ENCODE measurements at regions not wholly inside any gene's neighbourhood (a gene's known extent, or its start where the extent isn't known, plus 50 kb on each side); places are given as distances from the start of the nearest gene placed in this dataset.

GRCh38 chr2:57886161-57886786 lies 160.3 kb upstream of the VRK2 start:
- no peak overlapping the region for H3K9ac ChIP-seq
- H3K4me1 ChIP-seq = peaks cover 5% of the 10 kb centered on the region; the same call in 1 of the 2 replicates
- H3K4me2 ChIP-seq = no peak overlapping the region
- no peak overlapping the region for H3K27ac ChIP-seq
- no peaks in the 10 kb centered on the region for H3K36me3 ChIP-seq
- H3K27me3 ChIP-seq = no peaks in the 10 kb centered on the region
- no peaks in the 10 kb centered on the region for H4K20me1 ChIP-seq
- no peak overlapping the region for H3K4me3 ChIP-seq
- H3K9me3 ChIP-seq = no peaks in the 10 kb centered on the region
- no peak for TF ChIP-seq Cebpa-rat (IDR thresholded peaks at IDR 0.05)

- Histone ChIP-seq H3K36me3 (no peaks in the 10 kb centered on the region), H3K9ac (no peak overlapping the region), H3K4me2 (no peak overlapping the region), H3K9me3 (no peaks in the 10 kb centered on the region), H3K4me3 (no peak overlapping the region), H3K27ac (no peak overlapping the region), H3K4me1 (no peaks in the 10 kb centered on the region), H3K27me3 (no peaks in the 10 kb centered on the region), H4K20me1 (no peaks in the 10 kb centered on the region)
- no peak for TF ChIP-seq Cebpa-rat (IDR thresholded peaks at IDR 0.05)
Measured at GRCh38 chr2:57888463-57888862, 158.1 kb upstream of the VRK2 start.

GRCh38 chr2:57890464-57890863 lies 156.1 kb upstream of the VRK2 start:
- no peaks in the 10 kb centered on the region for H4K20me1 ChIP-seq
- H3K4me2 ChIP-seq = no peak overlapping the region
- no peak overlapping the region for H3K27ac ChIP-seq
- TF ChIP-seq Cebpa-rat (IDR thresholded peaks at IDR 0.05) = no peak
- no peak overlapping the region for H3K9ac ChIP-seq
- no peaks in the 10 kb centered on the region for H3K36me3 ChIP-seq
- no peaks in the 10 kb centered on the region for H3K27me3 ChIP-seq
- H3K9me3 ChIP-seq = no peaks in the 10 kb centered on the region
- no peak overlapping the region for H3K4me3 ChIP-seq
- no peaks in the 10 kb centered on the region for H3K4me1 ChIP-seq

- no peaks in the 10 kb centered on the region for H3K27me3 ChIP-seq
- TF ChIP-seq Cebpa-rat (IDR thresholded peaks at IDR 0.05) = no peak
- H3K36me3 ChIP-seq = no peaks in the 10 kb centered on the region
- no peak overlapping the region for H3K9ac ChIP-seq
- no peaks in the 10 kb centered on the region for H3K9me3 ChIP-seq
- H3K27ac ChIP-seq = no peak overlapping the region
- no peak overlapping the region for H3K4me3 ChIP-seq
- H3K4me2 ChIP-seq = no peak overlapping the region
- no peaks in the 10 kb centered on the region for H3K4me1 ChIP-seq
- no peaks in the 10 kb centered on the region for H4K20me1 ChIP-seq
Measured at GRCh38 chr2:57891086-57891712, 155.4 kb upstream of the VRK2 start.

- H3K27ac ChIP-seq = no peak overlapping the region
- H3K27me3 ChIP-seq = no peaks in the 10 kb centered on the region
- H4K20me1 ChIP-seq = no peaks in the 10 kb centered on the region
- no peak overlapping the region for H3K4me2 ChIP-seq
- no peaks in the 10 kb centered on the region for H3K4me1 ChIP-seq
- TF ChIP-seq Cebpa-rat (IDR thresholded peaks at IDR 0.05) = no peak
- no peaks in the 10 kb centered on the region for H3K36me3 ChIP-seq
- no peak overlapping the region for H3K9ac ChIP-seq
- H3K4me3 ChIP-seq = no peak overlapping the region
- H3K9me3 ChIP-seq = no peaks in the 10 kb centered on the region
Measured at GRCh38 chr2:57892920-57893319, 153.7 kb upstream of the VRK2 start.

GRCh38 chr2:57893347-57893746 lies 153.3 kb upstream of the VRK2 start:
- Histone ChIP-seq H3K27me3 (no peaks in the 10 kb centered on the region), H4K20me1 (no peaks in the 10 kb centered on the region), H3K4me1 (no peaks in the 10 kb centered on the region), H3K27ac (no peak overlapping the region), H3K4me2 (no peak overlapping the region), H3K9ac (no peak overlapping the region), H3K9me3 (no peaks in the 10 kb centered on the region), H3K4me3 (no peak overlapping the region), H3K36me3 (no peaks in the 10 kb centered on the region)
- no peak for TF ChIP-seq Cebpa-rat (IDR thresholded peaks at IDR 0.05)

GRCh38 chr2:57893786-57894185 lies 152.8 kb upstream of the VRK2 start:
- no peak for TF ChIP-seq Cebpa-rat (IDR thresholded peaks at IDR 0.05)
- Histone ChIP-seq H3K4me2 (no peak overlapping the region), H3K9ac (no peak overlapping the region), H3K4me3 (no peak overlapping the region), H3K27me3 (no peaks in the 10 kb centered on the region), H3K9me3 (no peaks in the 10 kb centered on the region), H4K20me1 (no peaks in the 10 kb centered on the region), H3K36me3 (no peaks in the 10 kb centered on the region), H3K27ac (no peak overlapping the region), H3K4me1 (no peaks in the 10 kb centered on the region)

- H4K20me1 ChIP-seq = no peaks in the 10 kb centered on the region
- no peak overlapping the region for H3K4me3 ChIP-seq
- TF ChIP-seq Cebpa-rat (IDR thresholded peaks at IDR 0.05) = no peak
- no peak overlapping the region for H3K9ac ChIP-seq
- no peak overlapping the region for H3K4me2 ChIP-seq
- no peaks in the 10 kb centered on the region for H3K9me3 ChIP-seq
- H3K4me1 ChIP-seq = no peaks in the 10 kb centered on the region
- H3K36me3 ChIP-seq = no peaks in the 10 kb centered on the region
- H3K27ac ChIP-seq = no peak overlapping the region
- no peaks in the 10 kb centered on the region for H3K27me3 ChIP-seq
Measured at GRCh38 chr2:57894381-57894780, 152.2 kb upstream of the VRK2 start.

GRCh38 chr2:57897920-57898319 lies 148.7 kb upstream of the VRK2 start:
- no peaks in the 10 kb centered on the region for H3K9me3 ChIP-seq
- no peaks in the 10 kb centered on the region for H4K20me1 ChIP-seq
- TF ChIP-seq Cebpa-rat (IDR thresholded peaks at IDR 0.05) = no peak
- no peaks in the 10 kb centered on the region for H3K4me1 ChIP-seq
- no peak overlapping the region for H3K9ac ChIP-seq
- H3K27me3 ChIP-seq = no peaks in the 10 kb centered on the region
- no peak overlapping the region for H3K4me2 ChIP-seq
- H3K36me3 ChIP-seq = no peaks in the 10 kb centered on the region
- no peak overlapping the region for H3K27ac ChIP-seq
- no peak overlapping the region for H3K4me3 ChIP-seq

GRCh38 chr2:57899898-57900297 lies 146.7 kb upstream of the VRK2 start:
- no peaks in the 10 kb centered on the region for H3K4me1 ChIP-seq
- no peak overlapping the region for H3K4me3 ChIP-seq
- H3K9ac ChIP-seq = no peak overlapping the region
- no peaks in the 10 kb centered on the region for H4K20me1 ChIP-seq
- H3K27me3 ChIP-seq = no peaks in the 10 kb centered on the region
- H3K27ac ChIP-seq = no peak overlapping the region
- no peak for TF ChIP-seq Cebpa-rat (IDR thresholded peaks at IDR 0.05)
- no peaks in the 10 kb centered on the region for H3K9me3 ChIP-seq
- H3K4me2 ChIP-seq = no peak overlapping the region
- no peaks in the 10 kb centered on the region for H3K36me3 ChIP-seq
